Activated CD4-positive, CD25-positive, alpha-beta regulatory T cell treated with anti-CD3 and anti-CD28 coated beads, Interleukin-2, amount 50 U/mL, for 24 hours (primary cell): ENCODE measurements at regions not wholly inside any gene's neighbourhood (a gene's known extent, or its start where the extent isn't known, plus 50 kb on each side); places are given as distances from the start of the nearest gene placed in this dataset.

Source experiments
- ATAC-seq, 2 donors: fragments of 150-1000 bp; cut with Tn5 transposase; one replicate each; pipeline ENCODE4 v1.10.0; 2021; ENCODE audit warnings: mild to moderate bottlenecking in 1 of 2, moderate library complexity in 1 of 2

GRCh38 chr5:30698217-30698616 is 495.3 kb upstream of the CDH6 start:
- ATAC-seq, result no peak

GRCh38 chr5:30693326-30693725 is 500.2 kb upstream of the CDH6 start:
- no peak for ATAC-seq

DNA sequence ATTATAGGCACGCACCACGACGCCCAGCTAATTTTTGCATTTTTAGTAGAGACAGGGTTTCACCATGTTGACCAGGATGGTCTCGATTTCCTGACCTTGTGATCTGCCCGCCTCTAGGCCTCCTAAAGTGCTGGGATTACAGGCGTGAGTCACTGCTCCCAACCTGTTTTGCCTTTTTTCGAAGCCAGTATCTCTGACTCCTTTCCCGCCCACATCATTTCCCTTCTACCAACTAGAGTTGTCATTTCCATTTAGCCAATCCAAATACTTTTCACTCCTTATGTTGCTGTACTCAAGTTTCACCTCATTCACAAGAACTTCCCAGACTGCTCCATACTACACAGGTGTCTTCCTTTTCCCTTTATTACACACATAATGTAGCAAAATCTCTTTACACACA is 502.6 kb upstream of the CDH6 start:
- ATAC-seq, result no peak

GRCh38 chr5:30687461-30687860 is 506.0 kb upstream of the CDH6 start:
- ATAC-seq, result no peak

- no peak for ATAC-seq
These were observed 507.0 kb upstream of the CDH6 start for GRCh38 chr5:30686530-30686929.

DNA sequence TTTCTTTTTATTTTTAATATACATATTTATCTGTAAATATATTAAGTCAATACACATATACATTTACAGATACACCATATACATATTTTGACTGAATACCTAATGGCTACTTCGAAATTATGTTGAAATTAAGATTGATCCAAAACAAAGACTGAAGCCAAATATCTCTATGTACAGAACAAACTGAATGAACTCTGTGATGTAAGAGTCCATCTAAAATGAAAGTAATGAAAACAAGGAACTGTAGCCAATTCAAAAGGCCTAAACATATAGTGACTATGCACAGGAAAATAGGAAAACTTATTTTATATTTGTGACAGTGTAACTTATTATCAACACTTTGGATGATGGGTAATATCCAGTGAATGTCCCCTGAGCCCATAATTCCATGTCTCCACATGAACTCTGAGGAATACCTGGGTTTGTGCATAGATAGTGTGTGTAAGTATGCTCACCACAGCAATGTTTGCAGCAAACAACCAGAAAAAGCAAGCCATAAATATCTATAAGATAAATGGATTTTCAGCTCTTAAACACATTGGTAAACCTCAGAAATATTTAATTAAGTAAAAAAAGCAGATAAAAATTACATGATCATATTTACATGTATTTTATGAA is 517.2 kb upstream of the CDH6 start:
- no peak for ATAC-seq

DNA sequence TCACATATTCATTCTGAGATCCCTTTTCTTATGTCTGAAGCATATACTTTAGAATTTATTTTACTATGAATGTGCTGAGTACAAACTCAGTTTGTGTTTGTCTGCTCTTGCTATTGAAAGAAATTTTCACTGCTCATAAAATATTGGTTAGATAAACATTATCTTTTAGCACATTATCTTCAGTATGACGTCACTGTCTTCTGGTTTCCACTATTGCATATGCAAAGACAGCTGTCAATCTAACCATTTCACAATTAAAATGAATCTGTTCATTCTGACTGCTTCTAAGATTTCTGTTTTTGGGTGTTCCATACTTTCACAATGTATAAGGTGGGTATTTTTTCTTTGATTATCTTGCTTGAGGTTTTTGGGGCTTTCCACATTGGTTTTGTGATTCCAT is 526.2 kb upstream of the CDH6 start:
- ATAC-seq, result no peak

- ATAC-seq, result no peak
These were observed 530.0 kb upstream of the CDH6 start for GRCh38 chr5:30663536-30663935.

DNA sequence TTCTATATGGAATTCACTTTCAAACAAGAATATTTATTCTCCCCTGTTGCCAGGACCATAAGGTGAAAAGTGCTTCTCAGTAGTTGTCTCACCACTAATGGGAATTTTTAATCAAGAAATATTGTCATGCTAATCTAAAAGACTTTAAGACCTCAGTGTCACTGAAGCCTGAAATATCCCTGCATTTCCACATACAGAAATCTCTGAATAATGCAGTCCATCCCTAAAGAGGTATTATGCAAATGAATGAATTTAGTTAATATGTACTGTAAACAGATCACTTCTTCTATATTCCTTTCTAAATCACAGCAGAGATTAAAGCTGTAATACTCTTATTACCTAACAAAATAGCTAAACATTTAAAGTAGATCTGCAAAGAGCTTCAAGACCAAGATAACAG is 531.1 kb upstream of the CDH6 start:
- ATAC-seq, result no peak

- no peak for ATAC-seq
These were observed 531.8 kb upstream of the CDH6 start for GRCh38 chr5:30661730-30662129.

DNA sequence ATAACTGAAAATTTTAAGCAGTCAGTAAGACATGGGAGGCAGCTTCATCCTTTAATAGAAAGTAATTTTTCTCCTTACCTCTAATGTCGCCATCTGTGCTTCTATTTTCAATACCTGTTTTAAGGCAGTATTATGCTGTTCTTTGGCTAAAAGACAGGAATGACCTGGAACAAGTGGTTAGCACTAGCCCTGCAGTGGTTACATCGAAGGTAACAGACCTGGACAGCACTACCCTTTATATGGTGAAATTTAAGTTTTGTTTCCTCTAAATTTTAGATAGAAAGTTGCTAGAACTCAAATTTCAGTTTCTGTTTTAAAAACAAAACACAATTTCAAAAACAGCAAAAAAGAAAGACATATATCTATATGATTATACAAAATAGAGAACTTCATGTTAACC is 534.1 kb upstream of the CDH6 start:
- no peak for ATAC-seq

- no peak for ATAC-seq
These were observed 543.2 kb upstream of the CDH6 start for GRCh38 chr5:30650311-30650710.

DNA sequence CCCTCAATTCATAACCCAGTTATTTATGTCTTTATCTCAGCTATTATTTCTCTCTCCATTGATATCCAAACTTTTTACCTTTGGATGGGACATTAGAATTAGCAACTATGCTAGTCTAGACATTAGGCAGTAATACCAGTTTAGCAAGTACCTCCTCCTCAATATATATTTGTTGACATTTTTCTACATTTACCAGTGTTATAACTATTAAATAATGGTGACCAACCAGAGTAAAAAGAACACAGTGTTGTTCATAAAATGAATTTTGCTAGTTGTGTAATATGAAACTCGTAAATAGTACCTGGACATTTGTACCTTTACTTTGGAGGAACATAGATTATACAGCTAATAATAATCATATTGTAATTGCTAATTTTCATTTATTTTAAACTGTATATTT is 554.6 kb upstream of the CDH6 start:
- ATAC-seq, result no peak

GRCh38 chr5:30627945-30628344 is 565.5 kb upstream of the CDH6 start:
- ATAC-seq, result no peak

DNA sequence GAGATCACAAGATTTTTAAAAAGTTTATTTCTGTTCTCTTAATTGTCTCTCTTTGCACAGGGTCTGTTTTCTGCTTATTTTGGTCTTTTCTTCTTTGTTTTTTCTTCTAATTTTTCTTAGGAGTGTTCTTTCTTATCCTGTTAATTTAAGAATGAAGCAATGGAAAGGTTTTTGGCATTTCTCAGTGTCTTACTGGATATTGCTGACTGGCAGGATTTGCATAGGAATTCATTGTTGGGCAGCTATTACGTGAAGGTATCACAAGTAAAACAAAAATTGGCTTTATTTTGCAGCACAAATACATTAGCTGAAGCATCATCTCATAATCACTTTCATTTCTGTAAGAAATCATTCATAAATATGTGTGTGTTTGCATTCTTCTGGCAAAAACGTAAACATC is 566.9 kb upstream of the CDH6 start:
- no peak for ATAC-seq

- no peak for ATAC-seq
These were observed 572.9 kb upstream of the CDH6 start for GRCh38 chr5:30620481-30621085.

- ATAC-seq, result no peak
These were observed 585.0 kb upstream of the CDH6 start for GRCh38 chr5:30608501-30608900.

DNA sequence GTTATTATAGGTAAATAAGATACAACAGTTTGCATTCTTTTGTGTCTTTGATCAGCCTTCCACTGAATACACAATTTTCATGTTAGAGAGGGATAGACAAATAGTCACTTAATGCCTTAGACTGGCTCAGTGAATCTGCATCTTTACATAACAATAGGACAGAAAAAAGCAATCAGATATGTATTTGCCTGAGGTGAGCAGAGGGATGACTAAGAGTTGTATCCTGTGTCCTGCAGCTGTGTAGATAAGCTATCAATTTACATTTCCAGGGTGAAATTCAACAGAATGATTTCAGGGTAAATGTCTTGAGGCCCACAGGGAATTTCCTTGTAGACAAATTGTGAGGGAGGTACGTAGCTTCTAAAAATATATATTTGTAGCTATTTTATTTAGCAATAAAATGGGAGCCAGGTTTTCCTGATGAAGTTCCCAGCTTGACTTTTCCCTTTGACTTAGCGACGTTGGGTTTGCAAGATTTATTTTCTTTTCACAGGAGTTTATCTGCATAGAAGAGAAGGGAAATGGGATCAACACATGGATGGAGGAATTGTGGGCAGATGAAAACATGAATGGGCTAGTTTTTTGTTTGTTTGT is 586.1 kb upstream of the CDH6 start:
- ATAC-seq, result no peak

- ATAC-seq, result no peak
These were observed 587.7 kb upstream of the CDH6 start for GRCh38 chr5:30605693-30606268.

DNA sequence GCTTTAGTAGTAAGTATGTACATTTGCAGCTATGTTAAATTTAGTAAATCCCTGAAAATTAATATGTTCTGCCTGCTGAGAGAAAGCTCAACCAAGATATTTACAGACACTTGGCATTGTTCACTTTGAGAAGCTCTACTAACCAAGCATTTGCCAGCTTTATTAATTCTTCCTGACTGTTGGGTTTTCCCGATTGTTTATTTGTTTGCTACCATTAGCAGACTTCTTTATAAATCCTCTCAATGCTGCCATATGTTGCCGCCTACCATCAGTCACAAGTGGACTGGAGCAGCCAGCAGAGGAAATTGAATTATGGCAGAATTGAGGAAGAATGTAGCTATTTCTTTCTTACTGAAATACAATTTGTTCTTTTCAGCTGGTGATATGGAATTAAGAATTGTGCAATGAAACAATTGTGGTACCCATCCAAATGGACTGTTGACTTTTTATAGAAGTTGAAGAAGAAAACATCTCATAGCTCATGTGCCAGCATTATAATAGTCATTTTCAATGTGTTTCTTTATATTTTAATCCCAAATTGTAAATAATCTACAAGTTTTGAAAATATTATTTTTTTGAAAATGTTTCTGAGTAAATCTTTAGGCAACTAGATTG is 588.7 kb upstream of the CDH6 start:
- no peak for ATAC-seq

DNA sequence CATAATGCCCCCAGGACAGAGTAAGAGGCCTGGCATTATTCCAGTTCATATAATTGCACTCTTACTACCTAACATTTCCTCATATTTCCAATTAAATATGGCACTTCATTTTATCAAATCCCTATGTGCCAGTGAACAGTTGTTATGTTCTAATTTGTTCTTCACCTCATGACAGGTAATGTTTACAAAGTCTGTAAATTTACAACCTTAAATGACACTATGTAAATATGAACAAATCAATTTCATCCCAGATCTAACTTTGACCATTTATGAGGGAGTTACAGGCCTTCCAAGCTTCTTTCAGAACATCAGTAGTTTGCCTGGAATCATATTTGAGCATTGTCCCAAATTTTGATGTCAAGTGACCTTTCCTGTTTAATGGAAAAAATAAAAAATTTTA is 592.6 kb upstream of the CDH6 start:
- ATAC-seq, result no peak

- ATAC-seq, result no peak
These were observed 596.9 kb upstream of the CDH6 start for GRCh38 chr5:30596495-30597064.

GRCh38 chr5:30594331-30594730 is 599.2 kb upstream of the CDH6 start:
- ATAC-seq, result no peak

DNA sequence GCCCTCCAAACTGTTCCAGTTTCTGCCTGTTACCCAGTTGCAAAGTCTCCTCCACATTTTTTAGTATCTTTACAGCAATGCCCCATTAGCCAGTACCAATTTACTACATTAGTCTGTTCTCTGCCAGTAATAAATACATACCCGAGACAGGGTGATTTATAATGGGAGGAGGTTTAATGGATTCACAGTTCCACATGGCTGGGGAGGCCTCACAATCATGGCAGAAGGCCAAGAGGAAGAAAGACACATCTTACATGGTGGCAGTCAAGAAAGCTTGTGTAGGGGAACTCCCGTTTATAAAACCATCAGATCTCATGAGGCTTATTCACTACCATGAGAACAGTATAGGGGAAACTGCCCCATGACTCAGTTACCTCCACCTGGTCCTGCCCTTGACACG is 600.7 kb upstream of the CDH6 start:
- ATAC-seq, result no peak
